ENCODE measurements at regions not wholly inside any gene's neighbourhood (a gene's known extent, or its start where the extent isn't known, plus 50 kb on each side); places are given as distances from the start of the nearest gene placed in this dataset.

- Mint-ChIP-seq H3K9me3 (ENCODE audit: unreplicated experiment) (peaks cover 12% of the 10 kb centered on the region), H3K4me1 (ENCODE audit: low read depth, unreplicated experiment) (peaks cover 22% of the 10 kb centered on the region), H3K4me3 (ENCODE audit: unreplicated experiment) (no peak overlapping the region), H3K27me3 (ENCODE audit: insufficient read depth, unreplicated experiment) (no peaks in the 10 kb centered on the region), H3K27ac (ENCODE audit: unreplicated experiment) (no peak overlapping the region), H3K36me3 (ENCODE audit: insufficient read depth, unreplicated experiment) (no peaks in the 10 kb centered on the region)
- Histone ChIP-seq H3K4me1 (peaks cover 21% of the 10 kb centered on the region), H3K9me3 (no peaks in the 10 kb centered on the region), H3K4me3 (ENCODE audit: low read depth, low read length) (no peak overlapping the region), H3K27me3 (replicated peaks; ENCODE audit: control insufficient read depth, insufficient read depth, low read length) (no peaks in the 10 kb centered on the region), H3K36me3 (ENCODE audit: control insufficient read depth, insufficient read depth, low read length) (no peaks in the 10 kb centered on the region)
- no TSS peak for BruUV-seq (replicated peaks)
- intact Hi-C loops (cut with micrococcal nuclease; ENCODE audit: unreplicated experiment), result no loop called here
- DNase-seq, result no peak
- ChIA-PET POLR2A (no interaction called here), CTCF (no interaction called here)
- TF ChIP-seq CTCF (IDR thresholded peaks at IDR 0.05; ENCODE audit: insufficient read depth in 1 of 2, low read depth in 1 of 2, low read length in 1 of 2, severe bottlenecking in 1 of 2, unreplicated experiment in 1 of 2), result no peak
Observed at GRCh38 chr11:23923357-23923756, 573.5 kb upstream of the LUZP2 start.

GRCh38 chr11:23924226-23924625, 572.6 kb upstream of the LUZP2 start:
- H3K27me3 ChIP-seq (replicated peaks; ENCODE audit: control insufficient read depth, insufficient read depth, low read length), result no peaks in the 10 kb centered on the region
- POLR2A ChIA-PET, result no interaction called here
- H3K4me3 Mint-ChIP-seq (ENCODE audit: unreplicated experiment), result no peak overlapping the region

GRCh38 chr11:23931443-23931842, 565.4 kb upstream of the LUZP2 start:
- Mint-ChIP-seq H3K36me3 (ENCODE audit: insufficient read depth, unreplicated experiment) (no peaks in the 10 kb centered on the region), H3K9me3 (ENCODE audit: unreplicated experiment) (peaks cover 11% of the 10 kb centered on the region), H3K4me3 (ENCODE audit: unreplicated experiment) (no peak overlapping the region), H3K27me3 (ENCODE audit: insufficient read depth, unreplicated experiment) (no peaks in the 10 kb centered on the region), H3K4me1 (ENCODE audit: low read depth, unreplicated experiment) (peaks cover 17% of the 10 kb centered on the region), H3K27ac (ENCODE audit: unreplicated experiment) (no peak overlapping the region)
- peaks cover 17% of the 10 kb centered on the region; the same call in 1 of the 2 replicates for H3K4me1 ChIP-seq
- intact Hi-C loops (cut with micrococcal nuclease; ENCODE audit: unreplicated experiment), result no loop called here
- H3K27me3 ChIP-seq (replicated peaks; ENCODE audit: control insufficient read depth, insufficient read depth, low read length), result no peaks in the 10 kb centered on the region
- H3K36me3 ChIP-seq (ENCODE audit: control insufficient read depth, insufficient read depth, low read length), result no peaks in the 10 kb centered on the region
- ChIA-PET POLR2A (no interaction called here), CTCF (no interaction called here)
- no peak overlapping the region for H3K4me3 ChIP-seq (ENCODE audit: low read depth, low read length)
- TF ChIP-seq CTCF (IDR thresholded peaks at IDR 0.05; ENCODE audit: insufficient read depth in 1 of 2, low read depth in 1 of 2, low read length in 1 of 2, severe bottlenecking in 1 of 2, unreplicated experiment in 1 of 2), result no peak
- no TSS peak for BruUV-seq (replicated peaks)
- DNase-seq, result no peak
- peaks cover 7% of the 10 kb centered on the region for H3K9me3 ChIP-seq

More at GRCh38 chr11:23924226-23924625, 572.6 kb upstream of the LUZP2 start:
- no TSS peak for BruUV-seq (replicated peaks)
- intact Hi-C loops (cut with micrococcal nuclease; ENCODE audit: unreplicated experiment), result no loop called here
- CTCF ChIA-PET, result no interaction called here
- no peaks in the 10 kb centered on the region for H3K27me3 Mint-ChIP-seq (ENCODE audit: insufficient read depth, unreplicated experiment)
- DNase-seq, result no peak
- peaks cover 4% of the 10 kb centered on the region for H3K9me3 Mint-ChIP-seq (ENCODE audit: unreplicated experiment)
- H3K36me3 ChIP-seq (ENCODE audit: control insufficient read depth, insufficient read depth, low read length), result no peaks in the 10 kb centered on the region
- H3K27ac Mint-ChIP-seq (ENCODE audit: unreplicated experiment), result no peak overlapping the region
- no peaks in the 10 kb centered on the region for H3K9me3 ChIP-seq
- no peak overlapping the region for H3K4me3 ChIP-seq (ENCODE audit: low read depth, low read length)
- H3K36me3 Mint-ChIP-seq (ENCODE audit: insufficient read depth, unreplicated experiment), result no peaks in the 10 kb centered on the region
- peaks cover 14% of the 10 kb centered on the region for H3K4me1 Mint-ChIP-seq (ENCODE audit: low read depth, unreplicated experiment)
- TF ChIP-seq CTCF (IDR thresholded peaks at IDR 0.05; ENCODE audit: insufficient read depth in 1 of 2, low read depth in 1 of 2, low read length in 1 of 2, severe bottlenecking in 1 of 2, unreplicated experiment in 1 of 2), result no peak
- H3K4me1 ChIP-seq, result peaks cover 12% of the 10 kb centered on the region
